ENCODE measurements at regions not wholly inside any gene's neighbourhood (a gene's known extent, or its start where the extent isn't known, plus 50 kb on each side); places are given as distances from the start of the nearest gene placed in this dataset.

- dilution Hi-C loops (cut with MboI; ENCODE audit: extremely low pct_ligation_motif_present, low sequenced_read_pairs) = no loop called here
Observed at GRCh38 chr7:17013204-17013603, 131.4 kb upstream of the AGR3 start.

GRCh38 chr7:17014686-17015085 lies 132.9 kb upstream of the AGR3 start:
- H2AFZ ChIP-seq (ENCODE audit: control insufficient read depth, low read length) = no peak overlapping the region

More at GRCh38 chr7:17013204-17013603, 131.4 kb upstream of the AGR3 start:
- H2AFZ ChIP-seq (ENCODE audit: control insufficient read depth, low read length) = no peak overlapping the region
- no peak overlapping the region for H3K27ac ChIP-seq (ENCODE audit: control insufficient read depth, insufficient read depth, low read length)
- H3K4me2 ChIP-seq (ENCODE audit: control insufficient read depth, extremely low read depth, insufficient read depth, low read depth, low read length) = no peak overlapping the region
- H3K9me1 ChIP-seq (ENCODE audit: control insufficient read depth, extremely low read depth, insufficient read depth, low read length) = no peaks in the 10 kb centered on the region
- no peaks in the 10 kb centered on the region for H4K20me1 ChIP-seq (ENCODE audit: control insufficient read depth, extremely low read depth, insufficient read depth, low read length)
- H3K4me1 ChIP-seq (ENCODE audit: control insufficient read depth, extremely low read depth, insufficient read depth, low read length) = peaks cover 1% of the 10 kb centered on the region
- no peak for TF ChIP-seq EZH2 (IDR thresholded peaks at IDR 0.05; ENCODE audit: low read length)
- TF ChIP-seq, protein P1, sequence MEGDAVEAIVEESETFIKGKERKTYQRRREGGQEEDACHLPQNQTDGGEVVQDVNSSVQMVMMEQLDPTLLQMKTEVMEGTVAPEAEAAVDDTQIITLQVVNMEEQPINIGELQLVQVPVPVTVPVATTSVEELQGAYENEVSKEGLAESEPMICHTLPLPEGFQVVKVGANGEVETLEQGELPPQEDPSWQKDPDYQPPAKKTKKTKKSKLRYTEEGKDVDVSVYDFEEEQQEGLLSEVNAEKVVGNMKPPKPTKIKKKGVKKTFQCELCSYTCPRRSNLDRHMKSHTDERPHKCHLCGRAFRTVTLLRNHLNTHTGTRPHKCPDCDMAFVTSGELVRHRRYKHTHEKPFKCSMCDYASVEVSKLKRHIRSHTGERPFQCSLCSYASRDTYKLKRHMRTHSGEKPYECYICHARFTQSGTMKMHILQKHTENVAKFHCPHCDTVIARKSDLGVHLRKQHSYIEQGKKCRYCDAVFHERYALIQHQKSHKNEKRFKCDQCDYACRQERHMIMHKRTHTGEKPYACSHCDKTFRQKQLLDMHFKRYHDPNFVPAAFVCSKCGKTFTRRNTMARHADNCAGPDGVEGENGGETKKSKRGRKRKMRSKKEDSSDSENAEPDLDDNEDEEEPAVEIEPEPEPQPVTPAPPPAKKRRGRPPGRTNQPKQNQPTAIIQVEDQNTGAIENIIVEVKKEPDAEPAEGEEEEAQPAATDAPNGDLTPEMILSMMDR (optimal IDR thresholded peaks at IDR 0.05 in 1 of 3, IDR thresholded peaks at IDR 0.05 in 1 of 3, conservative IDR thresholded peaks at IDR 0.05 in 1 of 3; ENCODE audit: extremely low read depth in 1 of 3, insufficient read depth in 2 of 3, low read length in 3 of 3) = no peak
- DNase-seq (ENCODE audit: low read depth, low spot score) (no peak), FAIRE-seq (no peak)
- H3K79me2 ChIP-seq (ENCODE audit: control insufficient read depth, insufficient read depth, low read length) = no peaks in the 10 kb centered on the region
- no peaks in the 10 kb centered on the region for H3K9me3 ChIP-seq (ENCODE audit: control insufficient read depth, low read depth, low read length)
- H3K4me3 ChIP-seq (ENCODE audit: control insufficient read depth in 2 of 3, extremely low read depth in 1 of 3, insufficient read depth in 2 of 3, low read depth in 1 of 3, low read length in 3 of 3) = no peak overlapping the region
- H3K9ac ChIP-seq (ENCODE audit: control insufficient read depth, extremely low read depth, insufficient read depth, low read length) = no peak overlapping the region
- H3K27me3 ChIP-seq (ENCODE audit: control insufficient read depth, extremely low read depth, insufficient read depth, low read length) = no peaks in the 10 kb centered on the region
- no peaks in the 10 kb centered on the region for H3K36me3 ChIP-seq (ENCODE audit: control insufficient read depth in 2 of 2, extremely low read depth in 1 of 2, insufficient read depth in 2 of 2, low read length in 2 of 2)

More at GRCh38 chr7:17014686-17015085, 132.9 kb upstream of the AGR3 start:
- Histone ChIP-seq H3K9me1 (ENCODE audit: control insufficient read depth, extremely low read depth, insufficient read depth, low read length) (no peaks in the 10 kb centered on the region), H3K9ac (ENCODE audit: control insufficient read depth, extremely low read depth, insufficient read depth, low read length) (no peak overlapping the region), H4K20me1 (ENCODE audit: control insufficient read depth, extremely low read depth, insufficient read depth, low read length) (no peaks in the 10 kb centered on the region), H3K4me2 (ENCODE audit: control insufficient read depth, extremely low read depth, insufficient read depth, low read depth, low read length) (no peak overlapping the region), H3K36me3 (ENCODE audit: control insufficient read depth in 2 of 2, extremely low read depth in 1 of 2, insufficient read depth in 2 of 2, low read length in 2 of 2) (no peaks in the 10 kb centered on the region), H3K4me3 (ENCODE audit: control insufficient read depth in 2 of 3, extremely low read depth in 1 of 3, insufficient read depth in 2 of 3, low read depth in 1 of 3, low read length in 3 of 3) (no peak overlapping the region), H3K27me3 (ENCODE audit: control insufficient read depth, extremely low read depth, insufficient read depth, low read length) (no peaks in the 10 kb centered on the region), H3K79me2 (ENCODE audit: control insufficient read depth, insufficient read depth, low read length) (no peaks in the 10 kb centered on the region), H3K4me1 (ENCODE audit: control insufficient read depth, extremely low read depth, insufficient read depth, low read length) (no peaks in the 10 kb centered on the region), H3K9me3 (ENCODE audit: control insufficient read depth, low read depth, low read length) (no peaks in the 10 kb centered on the region), H3K27ac (ENCODE audit: control insufficient read depth, insufficient read depth, low read length) (no peak overlapping the region)
- DNase-seq (ENCODE audit: low read depth, low spot score) = no peak
- TF ChIP-seq EZH2 (IDR thresholded peaks at IDR 0.05; ENCODE audit: low read length) = no peak
- TF ChIP-seq, protein P1 (optimal IDR thresholded peaks at IDR 0.05 in 1 of 3, IDR thresholded peaks at IDR 0.05 in 1 of 3, conservative IDR thresholded peaks at IDR 0.05 in 1 of 3; ENCODE audit: extremely low read depth in 1 of 3, insufficient read depth in 2 of 3, low read length in 3 of 3) = no peak
- dilution Hi-C loops (cut with MboI; ENCODE audit: extremely low pct_ligation_motif_present, low sequenced_read_pairs) = no loop called here
- FAIRE-seq = no peak

Data from keratinocyte (primary cell).